SH-SY5Y (cell line): ENCODE measurements at regions not wholly inside any gene's neighbourhood (a gene's known extent, or its start where the extent isn't known, plus 50 kb on each side); places are given as distances from the start of the nearest gene placed in this dataset.

Experiments
- GATA2 ChIP-seq: IDR thresholded peaks from 2 replicates; pipeline ENCODE4 v1.6.1; 2011; ENCODE audit warnings: mild to moderate bottlenecking, low read depth, low read length
- GATA3 ChIP-seq: IDR thresholded peaks from 2 replicates; pipeline ENCODE4 v1.6.1; 2011; ENCODE audit warnings: low read depth, mild to moderate bottlenecking, low read length, moderate library complexity

DNA sequence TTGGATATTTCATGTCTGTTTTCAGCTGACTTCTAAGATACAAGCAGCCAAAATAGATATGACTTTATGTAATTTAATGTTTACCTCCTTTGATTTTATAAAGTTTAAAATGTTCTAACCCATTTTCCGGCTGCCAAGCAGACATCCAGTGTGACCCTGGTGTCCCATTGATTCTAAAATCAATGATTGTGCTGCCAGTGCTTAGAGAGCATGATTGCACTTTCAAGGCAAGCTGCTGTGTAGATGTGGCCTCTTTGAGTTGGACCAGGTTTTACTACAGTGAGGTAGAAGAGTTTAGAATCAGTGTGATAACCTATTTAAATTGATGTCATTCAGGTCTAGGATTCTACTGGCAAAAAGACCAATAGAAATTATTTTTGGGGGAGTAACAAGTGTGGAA is 730.9 kb downstream of the STPG2 start:
- TF ChIP-seq GATA2: no peak
- no peak for TF ChIP-seq GATA3
